ENCODE measurements at regions not wholly inside any gene's neighbourhood (a gene's known extent, or its start where the extent isn't known, plus 50 kb on each side); places are given as distances from the start of the nearest gene placed in this dataset.
"Not testable (repeated sequence)": the region's sequence is repeated elsewhere in the genome, so short reads cannot be mapped to it uniquely, and the experiment has no call there.

DNA sequence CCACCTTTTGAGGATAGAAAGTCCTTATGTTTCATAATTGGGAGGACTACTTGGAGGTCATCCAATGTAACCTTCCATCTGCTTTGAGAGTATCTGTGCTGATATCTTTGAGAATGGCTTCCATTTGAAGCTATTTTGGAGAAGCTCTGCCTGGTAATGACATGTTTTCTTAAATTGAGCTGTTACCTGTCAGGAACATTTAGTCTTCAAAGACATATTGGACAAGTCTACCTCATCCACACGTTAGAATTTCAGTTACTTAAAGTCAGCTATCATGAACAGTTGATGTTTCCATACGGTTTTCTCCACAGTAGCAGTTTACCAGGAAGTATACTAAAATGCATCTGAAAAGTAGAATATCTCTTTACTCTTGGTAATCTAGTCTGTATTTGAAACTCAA lies 318.5 kb downstream of the EDEM1 start:
- ATAC-seq: no peak
- H3K27me3 Mint-ChIP-seq: peaks cover 0 to 14% (median 4%) of the 10 kb centered on the region in 5 donors
- no peak overlapping the region for H3K4me3 Mint-ChIP-seq
- peaks cover 0 to 36% (median 25%) of the 10 kb centered on the region in 9 donors for H3K9me3 Mint-ChIP-seq
- peaks cover 0 to 2% (median 0%) of the 10 kb centered on the region in 4 donors for H3K4me1 Mint-ChIP-seq
- no peak overlapping the region for H3K27ac Mint-ChIP-seq
- POLR2A ChIA-PET: no interaction called here
- DNase-seq: no peak
- H3K36me3 Mint-ChIP-seq: peaks cover 0 to 25% (median under 1%) of the 10 kb centered on the region in 3 donors

DNA sequence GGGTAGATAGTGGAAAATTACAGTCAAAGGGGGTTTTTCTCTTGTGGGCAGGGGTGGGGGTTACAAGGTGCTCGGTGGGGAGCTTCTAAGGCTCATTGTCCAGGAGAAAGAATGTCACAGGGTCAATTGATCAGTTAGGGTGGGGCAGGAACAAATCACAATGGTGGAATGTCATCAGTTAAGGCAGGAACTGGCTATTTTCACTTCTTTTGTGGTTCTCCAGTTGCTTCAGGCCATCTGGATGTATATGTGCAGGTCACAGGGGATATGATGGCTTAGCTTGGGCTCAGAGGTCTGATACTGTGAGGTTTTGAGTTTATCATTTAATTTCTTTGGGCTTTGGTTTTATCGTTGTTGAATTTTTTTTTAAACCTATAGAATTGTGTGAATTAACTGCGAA lies 321.4 kb downstream of the EDEM1 start:
- H3K4me3 Mint-ChIP-seq, H3K27ac Mint-ChIP-seq, H3K4me1 Mint-ChIP-seq, ATAC-seq, DNase-seq, POLR2A ChIA-PET: not testable (repeated sequence)
- Mint-ChIP-seq H3K36me3 (peaks cover 0 to 33% (median 2%) of the 10 kb centered on the region in 3 donors), H3K27me3 (peaks cover 0 to 15% (median 4%) of the 10 kb centered on the region in 5 donors), H3K9me3 (peaks cover 0 to 61% (median 42%) of the 10 kb centered on the region in 9 donors)

DNA sequence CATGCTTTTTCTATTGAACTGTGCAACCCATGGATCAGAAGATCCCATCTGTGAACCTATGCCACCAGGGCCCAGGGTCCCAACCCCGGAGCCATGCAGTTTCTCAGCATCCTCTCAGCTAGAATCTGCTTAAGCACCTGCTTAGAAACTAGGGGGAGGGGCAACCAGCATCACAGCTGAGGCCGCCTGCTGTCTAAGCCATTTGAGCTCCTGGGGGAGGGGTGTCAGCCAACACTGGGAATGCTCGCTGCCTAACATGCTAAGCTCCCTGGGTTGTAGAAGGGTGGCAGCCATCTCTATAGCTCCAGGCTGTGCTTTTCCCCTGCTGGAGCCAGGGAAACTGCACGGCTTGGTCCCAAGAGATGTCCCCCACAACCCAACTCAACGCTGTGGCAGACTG lies 322.8 kb downstream of the EDEM1 start:
- peaks cover 0 to 33% (median 2%) of the 10 kb centered on the region in 3 donors for H3K36me3 Mint-ChIP-seq
- no peak for ATAC-seq
- peaks cover 0 to 15% (median 4%) of the 10 kb centered on the region in 5 donors for H3K27me3 Mint-ChIP-seq
- H3K27ac Mint-ChIP-seq: no peak overlapping the region
- H3K4me1 Mint-ChIP-seq: peaks cover 0 to 2% (median 0%) of the 10 kb centered on the region in 4 donors
- DNase-seq: no peak
- no peak overlapping the region for H3K4me3 Mint-ChIP-seq
- peaks cover 0 to 75% (median 49%) of the 10 kb centered on the region in 9 donors for H3K9me3 Mint-ChIP-seq
- POLR2A ChIA-PET: no interaction called here

DNA sequence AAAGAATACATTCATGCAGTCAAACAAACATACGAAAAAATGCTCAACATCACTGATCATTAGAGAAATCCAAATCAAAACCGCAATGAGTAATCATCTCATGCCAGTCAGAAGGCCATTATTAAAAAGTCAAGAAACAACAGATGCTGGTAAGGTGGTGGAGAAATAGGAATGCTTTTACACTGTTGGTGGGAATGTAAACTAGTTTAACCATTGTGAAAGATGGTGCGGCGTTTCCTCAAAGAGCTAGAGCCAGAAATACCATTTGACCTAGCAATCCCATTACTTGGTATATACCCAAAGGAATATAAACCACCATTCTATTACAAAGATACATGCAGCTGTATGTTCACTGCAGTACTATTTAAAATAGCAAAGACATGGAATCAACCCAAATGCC lies 330.4 kb downstream of the EDEM1 start:
- no peaks in the 10 kb centered on the region for H3K27me3 Mint-ChIP-seq
- DNase-seq (no peak), ATAC-seq (no peak)
- H3K9me3 Mint-ChIP-seq: peaks cover 6 to 50% (median 23%) of the 10 kb centered on the region in 9 donors
- POLR2A ChIA-PET: no interaction called here
- no peak overlapping the region for H3K4me3 Mint-ChIP-seq
- H3K27ac Mint-ChIP-seq: no peak overlapping the region
- H3K36me3 Mint-ChIP-seq: no peaks in the 10 kb centered on the region
- H3K4me1 Mint-ChIP-seq: no peaks in the 10 kb centered on the region

DNA sequence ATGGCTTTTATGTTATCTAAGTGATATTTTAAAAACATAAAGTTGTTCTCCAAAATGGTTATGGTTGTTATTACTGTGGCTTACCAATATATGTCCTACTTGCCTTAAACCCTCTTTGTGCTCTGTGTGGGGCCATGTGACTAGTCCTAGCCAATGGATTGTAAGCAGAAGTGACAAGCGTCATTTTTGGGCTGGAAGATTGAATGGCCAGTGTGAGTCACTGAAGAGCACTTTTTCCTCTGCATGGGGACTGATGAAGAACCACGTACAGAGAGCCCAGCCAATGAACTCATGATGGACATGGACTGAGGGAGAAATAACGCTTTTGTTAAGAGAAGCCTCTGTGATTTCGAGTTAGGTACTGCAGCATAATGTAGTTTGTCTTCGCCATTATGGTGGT lies 332.7 kb downstream of the EDEM1 start:
- ATAC-seq (no peak), DNase-seq (no peak)
- Mint-ChIP-seq H3K9me3 (peaks cover under 1 to 31% (median 12%) of the 10 kb centered on the region in 9 donors), H3K4me3 (no peak overlapping the region), H3K27ac (no peak overlapping the region), H3K27me3 (no peaks in the 10 kb centered on the region), H3K36me3 (no peaks in the 10 kb centered on the region), H3K4me1 (no peaks in the 10 kb centered on the region)
- POLR2A ChIA-PET: no interaction called here

DNA sequence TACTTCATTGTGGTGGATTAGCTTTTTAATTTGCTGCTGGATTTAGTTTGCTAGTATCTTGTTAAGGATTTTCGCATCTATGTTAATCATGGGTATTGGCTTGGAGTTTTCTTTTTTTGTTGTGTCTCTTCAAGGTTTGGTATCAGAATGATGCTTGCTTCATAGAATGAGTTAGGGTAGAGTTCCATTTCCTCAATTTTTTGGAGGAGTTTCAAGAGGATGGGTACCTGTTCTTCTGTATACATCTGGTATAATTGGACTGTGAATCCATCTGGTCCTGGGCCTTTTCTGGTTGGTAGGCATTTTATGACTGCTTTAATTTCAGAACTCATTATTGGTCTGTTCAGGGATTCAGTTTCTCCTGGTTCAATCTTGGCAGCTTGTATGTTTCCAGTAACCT lies 335.6 kb downstream of the EDEM1 start:
- ATAC-seq: no peak
- POLR2A ChIA-PET: no interaction called here
- Mint-ChIP-seq H3K4me3 (no peak overlapping the region), H3K27ac (no peak overlapping the region), H3K4me1 (no peaks in the 10 kb centered on the region), H3K9me3 (peaks cover 0 to 13% (median 9%) of the 10 kb centered on the region in 9 donors), H3K36me3 (no peaks in the 10 kb centered on the region), H3K27me3 (no peaks in the 10 kb centered on the region)
- DNase-seq: no peak

DNA sequence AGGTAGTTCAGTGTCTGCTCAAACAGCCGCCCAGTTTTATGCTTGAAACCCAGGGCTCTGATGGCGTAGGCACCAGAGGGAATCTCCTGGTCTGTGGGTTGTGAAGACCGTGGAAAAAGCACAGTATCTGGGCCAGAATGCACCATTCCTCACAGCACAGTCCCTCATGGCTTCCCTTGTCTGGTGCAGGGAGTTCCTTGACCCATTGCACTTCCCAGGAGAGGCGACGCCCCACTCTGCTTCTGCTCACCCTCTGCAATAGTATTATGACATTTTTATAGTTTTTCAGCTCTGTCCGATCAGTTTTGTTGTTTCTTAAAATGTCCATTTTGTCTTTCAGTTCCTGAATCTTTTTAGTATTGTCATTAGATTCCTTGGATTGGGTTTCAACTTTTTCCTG lies 343.5 kb downstream of the EDEM1 start:
- Mint-ChIP-seq H3K9me3 (peaks cover 0 to 23% (median 10%) of the 10 kb centered on the region in 9 donors), H3K27ac (no peak overlapping the region), H3K4me3 (no peak overlapping the region), H3K36me3 (no peaks in the 10 kb centered on the region), H3K27me3 (peaks cover 0 to 12% (median 0%) of the 10 kb centered on the region in 5 donors), H3K4me1 (no peaks in the 10 kb centered on the region)
- DNase-seq (no peak), ATAC-seq (no peak)
- POLR2A ChIA-PET: no interaction called here

DNA sequence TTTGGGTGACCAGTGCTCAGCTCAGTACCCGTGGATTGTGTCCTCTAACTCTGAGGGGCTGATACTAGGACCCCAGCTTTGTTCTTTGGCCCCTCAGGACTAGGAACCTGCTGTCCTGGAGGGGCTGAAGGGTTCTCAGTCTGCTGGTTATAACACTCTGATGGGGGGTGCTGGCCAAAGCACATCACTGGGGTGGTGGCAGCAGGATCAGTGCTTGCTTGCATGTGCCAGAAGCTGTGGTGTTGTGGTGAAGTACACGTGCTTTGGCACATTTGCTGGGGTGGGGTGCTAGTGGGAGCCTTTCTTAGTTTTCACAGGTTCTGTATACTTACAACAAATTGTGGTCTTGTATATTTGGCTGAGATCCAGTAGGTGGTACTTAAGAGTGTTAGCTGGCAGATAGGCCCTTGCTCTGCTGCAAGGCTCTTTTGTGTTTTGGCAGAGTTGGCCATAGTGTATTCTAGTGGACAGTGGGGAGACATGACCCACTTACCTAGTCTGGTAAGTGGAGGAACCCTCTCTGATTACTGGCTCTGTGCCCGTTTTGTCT lies 344.3 kb downstream of the EDEM1 start:
- DNase-seq: no peak
- peaks cover 0 to 20% (median 10%) of the 10 kb centered on the region in 9 donors for H3K9me3 Mint-ChIP-seq
- no peaks in the 10 kb centered on the region for H3K36me3 Mint-ChIP-seq
- H3K4me3 Mint-ChIP-seq: no peak overlapping the region
- peaks cover 0 to 12% (median 0%) of the 10 kb centered on the region in 5 donors for H3K27me3 Mint-ChIP-seq
- H3K27ac Mint-ChIP-seq: no peak overlapping the region
- POLR2A ChIA-PET: no interaction called here
- ATAC-seq: no peak
- no peaks in the 10 kb centered on the region for H3K4me1 Mint-ChIP-seq

DNA sequence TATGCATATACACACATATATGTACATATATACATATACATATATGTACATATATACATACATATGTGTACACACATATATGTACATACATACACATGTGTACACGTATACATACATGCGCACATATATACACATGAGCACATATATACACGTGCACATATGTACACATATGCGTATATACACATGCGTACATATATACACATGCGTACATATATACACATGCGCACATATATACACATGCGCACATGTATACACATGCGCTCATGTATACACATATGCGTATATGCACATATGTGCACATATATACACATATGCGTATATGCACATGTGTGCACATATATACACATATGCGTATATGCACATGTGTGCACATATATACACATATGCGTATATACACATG lies 353.0 kb downstream of the EDEM1 start:
- Mint-ChIP-seq H3K9me3 (peaks cover 10 to 26% (median 20%) of the 10 kb centered on the region in 9 donors), H3K27me3 (no peaks in the 10 kb centered on the region), H3K4me3 (no peak overlapping the region), H3K27ac (no peak overlapping the region), H3K4me1 (no peaks in the 10 kb centered on the region), H3K36me3 (peaks cover 0 to 12% (median 0%) of the 10 kb centered on the region in 3 donors)
- DNase-seq (no peak), ATAC-seq (no peak)
- POLR2A ChIA-PET: no interaction called here

DNA sequence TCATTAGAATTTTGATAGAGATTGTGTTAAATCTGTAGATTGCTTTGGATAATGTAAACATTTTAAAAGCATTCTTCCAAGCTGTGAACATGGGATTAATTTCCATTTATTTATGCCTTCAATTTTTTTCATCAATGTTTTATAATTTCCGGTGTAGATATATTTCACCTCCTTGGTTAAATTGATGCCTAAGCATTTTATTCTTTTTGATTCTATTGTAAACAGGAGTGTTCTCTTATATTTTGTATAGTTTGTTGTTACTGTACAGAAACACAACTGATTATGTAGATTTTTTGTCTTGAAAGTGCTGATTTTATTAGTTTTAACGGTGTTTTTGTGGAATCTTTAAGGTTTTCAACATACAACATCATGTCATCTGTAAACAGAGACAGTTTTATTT lies 355.0 kb downstream of the EDEM1 start:
- Mint-ChIP-seq H3K27ac (no peak overlapping the region), H3K36me3 (peaks cover 0 to 22% (median 0%) of the 10 kb centered on the region in 3 donors), H3K9me3 (peaks cover 17 to 43% (median 32%) of the 10 kb centered on the region in 9 donors), H3K4me3 (no peak overlapping the region), H3K4me1 (no peaks in the 10 kb centered on the region), H3K27me3 (peaks cover 0 to 4% (median 0%) of the 10 kb centered on the region in 5 donors)
- POLR2A ChIA-PET: no interaction called here
- no peak for DNase-seq
- no peak for ATAC-seq

DNA sequence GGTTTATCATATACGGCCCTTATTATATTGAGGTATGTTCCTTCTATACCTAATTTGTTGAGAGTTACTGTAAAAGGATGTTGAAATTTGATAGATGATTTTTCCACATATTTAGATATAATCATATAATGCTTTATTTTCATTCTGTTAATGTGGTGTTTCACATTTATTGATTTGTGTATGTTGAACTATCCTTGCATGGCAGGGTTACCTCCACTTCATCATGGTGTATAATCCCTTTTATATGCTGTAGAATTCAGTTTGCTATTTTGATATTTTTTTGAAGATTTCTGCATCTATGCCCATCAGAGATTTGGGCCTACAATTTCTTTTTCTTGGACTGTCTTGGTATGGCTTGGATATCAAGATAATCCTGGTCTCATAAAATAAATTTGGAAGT lies 355.5 kb downstream of the EDEM1 start:
- DNase-seq (no peak), ATAC-seq (no peak)
- Mint-ChIP-seq H3K27ac (no peak overlapping the region), H3K36me3 (peaks cover 0 to 22% (median 0%) of the 10 kb centered on the region in 3 donors), H3K9me3 (peaks cover 17 to 45% (median 33%) of the 10 kb centered on the region in 9 donors), H3K4me3 (no peak overlapping the region), H3K27me3 (peaks cover 0 to 4% (median 0%) of the 10 kb centered on the region in 5 donors), H3K4me1 (no peaks in the 10 kb centered on the region)
- POLR2A ChIA-PET: no interaction called here

DNA sequence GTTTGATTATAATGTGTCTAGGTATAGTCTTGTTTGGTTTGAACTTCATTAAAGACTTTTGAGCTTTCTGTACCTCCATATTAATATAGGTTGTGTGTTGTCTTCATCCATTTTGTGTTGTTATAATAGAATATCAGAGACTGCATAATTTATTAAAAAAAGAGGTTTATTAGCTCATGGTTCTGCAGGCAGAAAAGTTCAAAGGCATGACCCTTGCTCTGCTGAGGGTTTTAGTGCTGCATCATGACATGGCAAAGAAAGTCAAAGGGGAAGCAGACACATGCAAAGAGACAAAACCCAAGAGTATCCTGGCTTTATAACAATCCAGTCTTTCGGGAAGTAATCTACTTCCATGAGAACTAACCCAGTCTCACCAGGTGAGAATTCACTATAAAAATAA lies 358.2 kb downstream of the EDEM1 start:
- H3K4me3 Mint-ChIP-seq: no peak overlapping the region
- no peak overlapping the region for H3K27ac Mint-ChIP-seq
- peaks cover 17 to 50% (median 36%) of the 10 kb centered on the region in 9 donors for H3K9me3 Mint-ChIP-seq
- DNase-seq (no peak), ATAC-seq (no peak)
- POLR2A ChIA-PET: no interaction called here
- no peaks in the 10 kb centered on the region for H3K4me1 Mint-ChIP-seq
- H3K27me3 Mint-ChIP-seq: peaks cover 0 to 12% (median 4%) of the 10 kb centered on the region in 5 donors
- H3K36me3 Mint-ChIP-seq: peaks cover 0 to 22% (median 0%) of the 10 kb centered on the region in 3 donors

DNA sequence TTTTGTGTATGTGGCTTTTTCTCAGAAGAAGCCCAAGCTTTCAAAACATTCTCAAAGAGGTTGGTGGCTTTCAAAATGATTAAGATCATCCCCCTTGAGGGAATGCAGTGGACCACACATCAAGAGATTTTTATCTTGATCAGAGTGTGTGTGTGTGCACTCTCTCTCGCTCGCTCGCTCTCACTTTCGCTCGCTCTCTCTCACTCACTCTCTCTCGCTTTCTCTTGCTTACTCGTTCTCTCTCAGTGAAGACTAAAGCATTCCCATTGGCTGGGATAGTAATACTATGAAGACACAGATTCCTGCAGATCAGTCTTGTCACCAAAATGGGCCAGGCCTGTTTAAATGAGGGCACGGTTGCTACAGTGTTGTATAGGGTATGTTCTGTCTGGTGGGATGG lies 365.7 kb downstream of the EDEM1 start:
- no peak for ATAC-seq
- Mint-ChIP-seq H3K4me1 (no peaks in the 10 kb centered on the region), H3K27me3 (peaks cover 0 to 24% (median 6%) of the 10 kb centered on the region in 5 donors)

DNA sequence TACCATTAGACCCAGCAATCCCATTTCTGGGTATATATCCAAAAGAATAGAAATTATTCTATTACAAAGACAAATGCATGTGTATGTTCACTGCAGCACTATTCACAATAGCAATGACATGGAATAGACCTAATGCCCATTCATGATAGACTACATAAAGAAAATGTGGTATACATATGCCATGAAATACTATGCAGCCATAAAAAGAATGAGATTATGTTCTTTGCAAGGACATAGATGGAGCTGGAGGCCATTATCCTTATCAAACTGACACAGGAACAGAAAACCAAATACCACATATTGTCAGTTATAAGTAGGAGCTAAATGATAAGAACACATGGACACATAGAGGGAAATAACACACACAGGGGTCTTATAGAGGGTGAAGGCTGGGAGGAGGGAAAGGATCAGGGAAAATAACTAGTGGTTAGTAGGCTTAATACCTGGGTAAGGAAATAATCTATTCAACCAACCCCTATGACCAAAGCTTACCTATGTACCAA lies 366.8 kb downstream of the EDEM1 start:
- DNase-seq: no peak
- H3K9me3 Mint-ChIP-seq: peaks cover 0 to 26% (median 0%) of the 10 kb centered on the region in 9 donors
- H3K4me1 Mint-ChIP-seq: no peaks in the 10 kb centered on the region
- H3K27me3 Mint-ChIP-seq: peaks cover 0 to 24% (median 6%) of the 10 kb centered on the region in 5 donors
- POLR2A ChIA-PET: no interaction called here
- no peak overlapping the region for H3K27ac Mint-ChIP-seq
- no peak for ATAC-seq
- no peaks in the 10 kb centered on the region for H3K36me3 Mint-ChIP-seq
- no peak overlapping the region for H3K4me3 Mint-ChIP-seq

More for the DNA sequence above, 365.7 kb downstream of the EDEM1 start:
- Mint-ChIP-seq H3K27ac (no peak overlapping the region), H3K9me3 (peaks cover 0 to 29% (median 2%) of the 10 kb centered on the region in 9 donors), H3K36me3 (no peaks in the 10 kb centered on the region), H3K4me3 (no peak overlapping the region)
- DNase-seq: no peak
- POLR2A ChIA-PET: no interaction called here

Measured in naive thymus-derived CD8-positive, alpha-beta T cell (primary cell).